ENCODE measurements at regions not wholly inside any gene's neighbourhood (a gene's known extent, or its start where the extent isn't known, plus 50 kb on each side); places are given as distances from the start of the nearest gene placed in this dataset.
A peak's percentile ranks its signal among the peaks of the same experiment; 100 is the strongest.

DNA sequence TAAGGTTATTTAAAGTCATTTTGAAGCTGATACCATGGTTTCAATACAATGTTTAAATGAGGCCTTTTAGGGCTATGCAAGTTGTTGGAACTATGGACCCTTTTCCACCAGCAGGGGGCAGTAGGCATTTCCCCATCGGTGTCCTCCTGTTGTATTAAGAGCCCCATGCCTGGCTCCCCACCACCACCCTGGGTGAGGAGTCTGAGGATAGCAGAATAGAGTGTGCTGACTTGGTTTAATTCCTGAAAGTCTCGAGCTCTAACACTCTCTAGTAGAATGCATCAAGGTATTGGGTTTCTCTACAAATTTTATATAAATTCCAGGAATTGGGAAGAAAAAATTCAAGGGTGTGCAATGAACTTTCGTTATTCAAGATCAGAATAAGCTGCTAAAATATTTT, 234.8 kb upstream of the JADE1 start (continued):
- TF ChIP-seq, protein P1, sequence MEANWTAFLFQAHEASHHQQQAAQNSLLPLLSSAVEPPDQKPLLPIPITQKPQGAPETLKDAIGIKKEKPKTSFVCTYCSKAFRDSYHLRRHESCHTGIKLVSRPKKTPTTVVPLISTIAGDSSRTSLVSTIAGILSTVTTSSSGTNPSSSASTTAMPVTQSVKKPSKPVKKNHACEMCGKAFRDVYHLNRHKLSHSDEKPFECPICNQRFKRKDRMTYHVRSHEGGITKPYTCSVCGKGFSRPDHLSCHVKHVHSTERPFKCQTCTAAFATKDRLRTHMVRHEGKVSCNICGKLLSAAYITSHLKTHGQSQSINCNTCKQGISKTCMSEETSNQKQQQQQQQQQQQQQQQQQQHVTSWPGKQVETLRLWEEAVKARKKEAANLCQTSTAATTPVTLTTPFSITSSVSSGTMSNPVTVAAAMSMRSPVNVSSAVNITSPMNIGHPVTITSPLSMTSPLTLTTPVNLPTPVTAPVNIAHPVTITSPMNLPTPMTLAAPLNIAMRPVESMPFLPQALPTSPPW (CRISPR knock-in tag; IDR thresholded peaks at IDR 0.05) = peak; percentile 52; the same call in 1 of the 2 replicates
- TF ChIP-seq EWSR1 (IDR thresholded peaks at IDR 0.05; ENCODE audit: borderline replicate concordance, low read depth, partially characterized antibody) (no peak), MEF2D (tag; conservative IDR thresholded peaks at IDR 0.05; ENCODE audit: low read depth) (no peak)

GRCh38 chr4:128573781-128574508, 235.6 kb upstream of the JADE1 start:
- POLR2A ChIA-PET = interaction anchor here (0.6 to 1.1 kb wide), 2 partner anchors 9 to 318 kb away, joined by 3 to 4 read pairs; no protein-coding TSS in a partner anchor
- DNase-seq (ENCODE audit: extremely low read depth in 1 of 4, low spot score in 3 of 4) (no peak), ATAC-seq (no peak), FAIRE-seq (peak; percentile 15)
- WGBS (ENCODE audit: insufficient coverage, low coverage, missing lambda C conversion rate) = 54% methylated on average over 4 of the region's 4 CpGs
- H3K27me3 ChIP-seq (ENCODE audit: control insufficient read depth in 2 of 2, insufficient read depth in 2 of 2, low read length in 2 of 2) = no peaks in the 10 kb centered on the region
- CTCF ChIA-PET (ENCODE audit: low intra/inter-chr PET ratio) = interaction anchor here (0.7 to 1.0 kb wide), 2 partner anchors 71 to 236 kb away, joined by 3 read pairs; partner anchors contain the start of gene JADE1
- no peaks in the 10 kb centered on the region for H3K9me3 ChIP-seq (replicated peaks; ENCODE audit: control insufficient read depth, insufficient read depth, low read depth, low read length)
- intact Hi-C loops (cut with micrococcal nuclease) (loop anchor here (1.0 to 10.0 kb wide), 6 partner anchors 70 to 521 kb away; partner anchors contain the start of genes C4orf33, JADE1 and SCLT1), in situ Hi-C loops (cut with MboI) (loop anchor here (5.0 to 10.0 kb wide), 2 partner anchors 293 to 389 kb away; no protein-coding TSS in a partner anchor)
- H3K36me3 ChIP-seq (ENCODE audit: control insufficient read depth, insufficient read depth, low read length) = no peaks in the 10 kb centered on the region
- no peaks in the 10 kb centered on the region for H4K20me1 ChIP-seq (replicated peaks; ENCODE audit: control insufficient read depth, insufficient read depth, low read length)
- H3K4me3 ChIP-seq = no peak overlapping the region
- H3K27ac ChIP-seq (ENCODE audit: extremely low read depth, low read depth, low read length) = no peak overlapping the region
- no peak overlapping the region for H3K9ac ChIP-seq (ENCODE audit: insufficient read depth in 1 of 2, low read depth in 2 of 2, low read length in 2 of 2)
- H2AFZ ChIP-seq (ENCODE audit: low read depth, low read length) = no peak overlapping the region
- no peaks in the 10 kb centered on the region for H3K79me2 ChIP-seq (ENCODE audit: control insufficient read depth, insufficient read depth, low read length)
- no peaks in the 10 kb centered on the region for H3K9me1 ChIP-seq (ENCODE audit: control insufficient read depth, insufficient read depth, low read length)
- peaks cover 6 to 8% of the 10 kb centered on the region in 2 experiments; a peak in 3 of 5 replicates for H3K4me1 ChIP-seq (replicated peaks in 1 of 2; ENCODE audit: control insufficient read depth in 2 of 2, insufficient read depth in 2 of 2, low read length in 2 of 2)
- TF ChIP-seq HOXB6 (CRISPR knock-in tag; IDR thresholded peaks at IDR 0.05; ENCODE audit: borderline replicate concordance) = no peak
- no peak for TF ChIP-seq ZNF280A (IDR thresholded peaks at IDR 0.05; ENCODE audit: low read depth, partially characterized antibody)
- no peak for TF ChIP-seq TFAP4 (CRISPR knock-in tag; IDR thresholded peaks at IDR 0.05; ENCODE audit: borderline replicate concordance)
- no peak for TF ChIP-seq ZNF253 (CRISPR knock-in tag; conservative IDR thresholded peaks at IDR 0.05)
- TF ChIP-seq ZSCAN32 (CRISPR knock-in tag; IDR thresholded peaks at IDR 0.05) = no peak
- TF ChIP-seq BRD9 (IDR thresholded peaks at IDR 0.05; ENCODE audit: low read depth, partially characterized antibody) = no peak
- no peak for TF ChIP-seq ELF2 (CRISPR knock-in tag; IDR thresholded peaks at IDR 0.05)
- H3K4me2 ChIP-seq (ENCODE audit: insufficient read depth, low read length) = no peak overlapping the region
- BruUV-seq (replicated peaks) = no TSS peak
